Fibroblast of pulmonary artery (primary cell): ENCODE measurements at regions not wholly inside any gene's neighbourhood (a gene's known extent, or its start where the extent isn't known, plus 50 kb on each side); places are given as distances from the start of the nearest gene placed in this dataset.
"Not testable (repeated sequence)": the region's sequence is repeated elsewhere in the genome, so short reads cannot be mapped to it uniquely, and the experiment has no call there.

Source experiments
- DNase-seq: peaks from one replicate; pipeline ENCODE4 v3.0.0-alpha.2; 2010; ENCODE audit warnings: low read depth
- H3K4me3 ChIP-seq: replicated peaks from 2 replicates; pipeline ENCODE4 v1.5.1; 2011; ENCODE audit warnings: low read depth, mild to moderate bottlenecking, control low read depth, low read length, moderate library complexity
- TF ChIP-seq, protein P1 (sequence below): IDR thresholded peaks from 2 replicates; pipeline ENCODE4 v1.5.1; 2011; ENCODE audit warnings: mild to moderate bottlenecking, control low read depth, low read length, inconsistent platforms; ENCODE audit errors: missing control alignments

DNA sequence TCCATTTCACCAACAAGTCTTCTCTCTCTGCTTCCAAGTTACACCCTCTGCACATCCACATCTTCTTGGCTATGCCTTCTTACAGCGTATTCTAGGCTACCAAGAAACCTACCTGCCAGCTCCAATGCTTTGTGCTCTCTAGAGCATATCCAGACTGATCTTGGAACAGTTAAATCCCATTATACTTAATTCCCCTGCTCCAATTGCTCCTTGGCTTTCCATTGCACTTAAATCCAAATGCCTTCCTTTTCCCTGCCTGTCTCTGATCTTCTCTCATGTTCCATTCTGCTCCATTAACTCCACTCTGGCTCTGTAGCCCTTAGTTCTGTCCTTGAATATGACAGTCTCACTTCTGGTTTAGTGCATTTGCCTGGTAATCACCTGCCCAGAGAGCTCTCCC is 322.4 kb downstream of the LRRC70 start:
- no peak overlapping the region for H3K4me3 ChIP-seq
- TF ChIP-seq, protein P1, sequence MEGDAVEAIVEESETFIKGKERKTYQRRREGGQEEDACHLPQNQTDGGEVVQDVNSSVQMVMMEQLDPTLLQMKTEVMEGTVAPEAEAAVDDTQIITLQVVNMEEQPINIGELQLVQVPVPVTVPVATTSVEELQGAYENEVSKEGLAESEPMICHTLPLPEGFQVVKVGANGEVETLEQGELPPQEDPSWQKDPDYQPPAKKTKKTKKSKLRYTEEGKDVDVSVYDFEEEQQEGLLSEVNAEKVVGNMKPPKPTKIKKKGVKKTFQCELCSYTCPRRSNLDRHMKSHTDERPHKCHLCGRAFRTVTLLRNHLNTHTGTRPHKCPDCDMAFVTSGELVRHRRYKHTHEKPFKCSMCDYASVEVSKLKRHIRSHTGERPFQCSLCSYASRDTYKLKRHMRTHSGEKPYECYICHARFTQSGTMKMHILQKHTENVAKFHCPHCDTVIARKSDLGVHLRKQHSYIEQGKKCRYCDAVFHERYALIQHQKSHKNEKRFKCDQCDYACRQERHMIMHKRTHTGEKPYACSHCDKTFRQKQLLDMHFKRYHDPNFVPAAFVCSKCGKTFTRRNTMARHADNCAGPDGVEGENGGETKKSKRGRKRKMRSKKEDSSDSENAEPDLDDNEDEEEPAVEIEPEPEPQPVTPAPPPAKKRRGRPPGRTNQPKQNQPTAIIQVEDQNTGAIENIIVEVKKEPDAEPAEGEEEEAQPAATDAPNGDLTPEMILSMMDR, result no peak
- no peak for DNase-seq

GRCh38 chr5:62896121-62896893 is 317.7 kb downstream of the LRRC70 start:
- DNase-seq, result no peak
- TF ChIP-seq, protein P1, result no peak
- H3K4me3 ChIP-seq, result no peak overlapping the region

- no peak overlapping the region for H3K4me3 ChIP-seq
- TF ChIP-seq, protein P1, result no peak
- no peak for DNase-seq
Measured at GRCh38 chr5:62886603-62887315, 308.1 kb downstream of the LRRC70 start.

- DNase-seq, H3K4me3 ChIP-seq: not testable (repeated sequence)
Measured at GRCh38 chr5:62837330-62837729, 258.7 kb downstream of the LRRC70 start.

DNA sequence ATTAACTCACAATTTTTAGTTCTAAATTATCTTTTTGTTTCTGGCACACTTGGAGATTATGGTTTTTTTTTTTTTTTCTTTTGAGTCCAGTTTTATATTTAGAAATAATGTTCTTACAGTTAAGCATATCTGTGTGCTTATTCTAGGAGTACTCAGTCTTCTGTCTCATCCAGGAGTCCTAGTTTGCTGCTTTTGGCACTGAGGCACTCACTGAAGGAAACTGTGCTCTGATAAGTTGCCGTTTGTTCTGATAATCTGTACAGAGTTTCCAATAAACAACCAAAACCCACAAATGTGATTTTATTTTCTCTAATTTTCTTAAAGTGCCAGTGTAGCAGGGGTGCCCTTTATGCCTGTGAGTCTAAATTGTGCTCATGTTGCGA is 251.0 kb downstream of the LRRC70 start:
- TF ChIP-seq, protein P1, result no peak
- H3K4me3 ChIP-seq, result no peak overlapping the region
- DNase-seq, result no peak

DNA sequence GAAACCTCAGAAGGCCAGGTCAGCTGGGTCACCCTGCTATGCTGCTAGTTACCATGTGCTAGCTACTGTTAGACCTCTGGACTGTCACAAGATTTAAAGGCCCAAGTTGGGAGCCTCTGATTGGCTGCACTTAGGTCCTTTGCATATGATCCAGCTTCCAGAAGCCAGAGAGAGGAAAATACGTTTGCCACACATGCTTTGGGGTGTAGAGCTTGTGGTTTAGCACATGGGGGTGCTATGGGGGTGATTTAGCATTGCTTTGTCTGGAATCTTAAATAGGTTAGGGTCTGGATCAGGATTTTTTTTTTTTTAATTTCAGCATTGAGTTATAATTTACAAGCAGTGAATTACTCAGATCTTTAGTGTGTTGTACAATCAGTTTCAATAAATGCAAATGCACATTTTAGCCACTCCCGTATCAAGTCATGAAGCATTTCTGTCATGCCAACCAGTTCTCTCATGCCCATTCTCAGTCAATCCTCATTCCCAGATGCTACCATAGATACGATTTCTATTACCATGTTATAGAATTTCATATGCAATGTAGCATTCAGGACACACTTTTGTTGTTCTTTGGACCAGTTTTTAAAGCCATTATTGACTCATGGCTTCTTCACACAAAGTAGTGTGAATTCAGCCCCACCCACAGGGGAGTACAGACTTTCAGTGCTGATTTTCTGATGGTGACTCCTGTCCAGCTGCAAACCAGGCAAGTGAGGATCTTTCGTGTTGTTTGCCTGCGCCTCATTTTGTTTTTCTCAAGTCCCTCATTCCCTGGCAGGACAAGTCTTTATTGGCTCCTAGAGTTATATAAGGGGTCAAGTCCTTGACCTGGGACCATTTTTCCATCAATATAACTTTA is 250.4 kb downstream of the LRRC70 start:
- TF ChIP-seq, protein P1, result no peak
- H3K4me3 ChIP-seq, result no peak overlapping the region
- DNase-seq, result no peak
